Head of caudate nucleus (tissue), 42 donors: ENCODE measurements at regions not wholly inside any gene's neighbourhood (a gene's known extent, or its start where the extent isn't known, plus 50 kb on each side); places are given as distances from the start of the nearest gene placed in this dataset.
A peak's percentile ranks its signal among the peaks of the same experiment; 100 is the strongest.

ENCODE experiments used
- DNase-seq, 42 donors: peaks; one replicate each; pipeline versions ENCODE4 v3.0.0 to v3.0.0-alpha.2; 2020 to 2021; ENCODE audit warnings: mixed read lengths in 7 of 42
- intact Hi-C: fragments of 100-400 bp; cut with DNase I; formaldehyde crosslinking; loops from one replicate; pipeline ENCODE4 v1.15.0; 2022

GRCh38 chr10:93173967-93174845, 100.5 kb downstream of the CYP26A1 start:
- intact Hi-C loops: no loop called here
- DNase-seq: no peak

DNA sequence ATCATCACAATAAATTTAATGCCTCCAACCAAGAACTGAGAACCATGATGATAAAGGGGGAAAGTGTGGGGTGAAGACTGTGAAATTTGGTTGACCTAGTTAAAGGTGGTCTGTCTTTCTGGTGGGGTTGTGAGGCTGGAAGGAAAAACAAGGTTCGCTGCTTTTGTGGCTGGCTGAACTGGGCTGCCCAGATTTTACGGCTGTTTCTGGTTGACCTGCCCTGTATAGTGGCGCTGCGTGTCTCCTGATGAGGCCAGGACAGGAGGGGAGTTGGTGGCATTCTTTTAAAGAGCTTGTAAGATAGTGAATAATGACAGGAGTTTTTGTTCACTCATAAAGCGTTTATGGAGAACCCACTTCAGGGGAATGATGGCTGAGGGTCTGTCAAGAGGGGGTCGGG, 101.8 kb downstream of the CYP26A1 start:
- intact Hi-C loops: no loop called here
- no peak for DNase-seq

- intact Hi-C loops: no loop called here
Measured at GRCh38 chr10:93177511-93177910, 103.8 kb downstream of the CYP26A1 start.

DNA sequence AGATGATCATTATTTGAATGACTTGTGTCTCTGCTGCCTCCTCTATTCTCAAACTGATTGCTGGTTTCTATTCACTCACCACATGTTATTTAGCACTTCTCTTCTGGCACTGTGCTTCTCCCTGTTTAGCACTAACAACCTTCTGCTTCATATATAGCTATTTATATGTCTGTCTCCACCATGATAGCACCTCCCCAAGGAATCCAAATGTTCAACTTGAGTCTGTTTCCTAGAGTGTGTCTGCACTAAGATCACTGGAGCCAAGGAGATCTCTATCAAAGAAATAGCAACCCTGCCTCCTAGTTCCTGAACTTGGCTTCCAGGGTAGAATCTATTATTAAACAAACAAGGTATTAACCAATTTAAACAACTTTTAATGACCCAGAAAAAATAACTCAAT, 104.5 kb downstream of the CYP26A1 start:
- no peak for DNase-seq
- intact Hi-C loops: no loop called here

More at GRCh38 chr10:93177511-93177910, 103.8 kb downstream of the CYP26A1 start:
- DNase-seq: no peak

GRCh38 chr10:93180482-93180931, 106.8 kb downstream of the CYP26A1 start:
- DNase-seq: no peak
- intact Hi-C loops: no loop called here

DNA sequence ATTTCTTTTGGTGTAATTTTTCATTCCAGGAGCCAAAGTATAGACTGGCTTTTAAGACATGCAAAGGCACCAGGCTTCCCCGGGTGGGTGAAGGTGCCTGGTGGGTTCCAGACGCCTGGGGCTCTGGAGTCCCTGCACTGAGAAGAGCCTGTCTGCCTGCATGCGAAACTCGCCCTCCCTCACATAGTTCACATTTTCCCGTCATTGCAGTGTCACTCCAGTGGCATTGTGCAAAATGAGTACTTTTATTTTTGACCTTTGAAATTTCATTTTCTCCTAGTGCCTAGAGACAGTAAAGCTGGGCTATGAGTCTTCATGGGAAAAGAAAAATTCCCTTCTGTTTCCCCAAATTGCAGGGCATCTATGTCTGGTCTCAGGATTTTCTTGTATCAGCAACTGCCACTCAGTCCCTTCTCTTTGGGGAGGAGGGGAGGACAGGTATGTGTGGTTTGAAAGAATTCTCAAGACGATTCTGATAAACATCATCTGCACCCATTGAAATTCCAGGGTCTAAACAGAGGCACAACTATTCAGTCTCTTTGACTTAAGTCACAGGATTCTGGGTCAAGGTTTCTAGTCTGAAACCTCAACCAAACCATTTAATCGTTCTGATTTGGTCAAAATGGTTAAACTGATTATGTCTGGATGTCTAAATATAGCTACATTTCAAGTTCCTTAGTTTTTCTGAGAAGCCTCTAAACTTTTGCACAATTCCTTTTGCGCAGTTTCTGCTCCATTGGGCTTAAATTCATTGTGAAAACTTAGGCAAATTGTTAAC, 107.8 kb downstream of the CYP26A1 start:
- no peak for DNase-seq
- intact Hi-C loops: no loop called here

DNA sequence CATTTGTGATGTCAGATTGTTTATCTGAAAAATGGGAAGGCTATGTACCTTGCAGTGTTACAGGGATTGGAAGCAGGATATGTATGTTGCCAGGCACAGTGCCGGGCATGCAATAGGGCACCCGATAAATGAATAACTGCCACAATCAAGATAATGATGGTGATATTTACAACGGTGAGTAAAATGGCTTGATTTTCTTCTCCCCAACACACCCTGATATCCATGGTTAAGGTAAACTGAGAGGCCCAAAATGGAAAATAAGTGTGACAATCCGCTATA, 108.3 kb downstream of the CYP26A1 start:
- DNase-seq: no peak
- intact Hi-C loops: no loop called here

DNA sequence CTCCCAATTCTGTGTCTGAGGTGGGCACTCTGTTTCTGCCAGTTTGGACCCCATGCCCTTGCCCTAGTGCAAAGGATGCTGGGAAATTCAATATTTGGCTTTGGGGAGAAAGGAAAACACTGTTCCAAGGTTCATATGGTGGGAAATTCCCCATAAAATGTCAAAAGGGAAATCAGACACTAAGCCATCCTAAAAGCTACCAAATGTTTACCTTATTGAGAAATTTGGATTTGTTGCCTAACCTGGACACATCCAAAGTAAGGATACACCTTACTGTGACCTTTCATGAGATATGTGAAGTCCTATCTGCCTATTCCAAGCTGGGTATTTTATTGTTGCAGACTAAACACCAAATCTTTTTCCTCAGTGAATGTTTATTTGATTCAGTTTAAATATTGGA, 109.1 kb downstream of the CYP26A1 start:
- no peak for DNase-seq
- intact Hi-C loops: no loop called here

GRCh38 chr10:93186653-93187052, 113.0 kb downstream of the CYP26A1 start:
- intact Hi-C loops: no loop called here
- DNase-seq: no peak

- intact Hi-C loops: no loop called here
- DNase-seq: no peak
Measured at GRCh38 chr10:93189944-93190343, 116.3 kb downstream of the CYP26A1 start.

DNA sequence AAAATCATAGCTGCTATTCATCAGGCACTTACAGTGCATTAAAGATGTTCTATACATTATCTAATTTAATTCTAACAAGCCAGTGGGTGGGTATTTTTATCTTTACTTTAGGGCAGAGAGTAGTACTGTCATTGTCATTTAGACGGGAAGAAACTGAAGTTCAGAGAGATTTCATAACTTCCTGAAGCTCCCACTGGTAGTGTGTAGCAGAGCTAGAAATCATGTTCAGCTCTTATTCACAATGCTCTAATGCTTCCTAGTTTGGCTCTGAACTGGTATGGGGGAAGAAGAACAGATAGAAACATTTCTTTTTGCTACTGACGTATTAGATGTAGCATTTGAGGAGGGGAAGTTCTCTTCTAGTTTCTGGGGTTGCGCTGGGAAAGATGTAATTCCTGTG, 116.7 kb downstream of the CYP26A1 start:
- intact Hi-C loops: no loop called here
- DNase-seq: no peak

DNA sequence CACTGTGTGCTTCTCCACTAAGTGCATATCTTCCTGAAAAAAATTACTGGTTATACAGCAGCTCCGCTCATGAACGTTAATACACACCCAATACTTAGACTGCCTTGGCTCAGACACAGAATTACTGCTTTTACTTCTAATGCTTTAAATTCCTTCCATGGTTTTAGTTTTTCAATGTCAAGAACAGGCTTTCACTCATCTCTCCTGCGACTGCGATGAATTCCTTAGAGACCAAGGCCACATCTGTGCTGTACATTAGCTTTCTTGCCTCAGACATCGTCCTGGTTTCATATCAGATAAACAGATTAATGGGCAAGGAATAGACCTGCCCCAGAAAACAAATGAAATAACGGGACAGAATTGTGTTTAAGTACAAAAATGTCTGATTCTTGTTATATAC, 120.2 kb downstream of the CYP26A1 start:
- intact Hi-C loops: no loop called here
- no peak for DNase-seq

DNA sequence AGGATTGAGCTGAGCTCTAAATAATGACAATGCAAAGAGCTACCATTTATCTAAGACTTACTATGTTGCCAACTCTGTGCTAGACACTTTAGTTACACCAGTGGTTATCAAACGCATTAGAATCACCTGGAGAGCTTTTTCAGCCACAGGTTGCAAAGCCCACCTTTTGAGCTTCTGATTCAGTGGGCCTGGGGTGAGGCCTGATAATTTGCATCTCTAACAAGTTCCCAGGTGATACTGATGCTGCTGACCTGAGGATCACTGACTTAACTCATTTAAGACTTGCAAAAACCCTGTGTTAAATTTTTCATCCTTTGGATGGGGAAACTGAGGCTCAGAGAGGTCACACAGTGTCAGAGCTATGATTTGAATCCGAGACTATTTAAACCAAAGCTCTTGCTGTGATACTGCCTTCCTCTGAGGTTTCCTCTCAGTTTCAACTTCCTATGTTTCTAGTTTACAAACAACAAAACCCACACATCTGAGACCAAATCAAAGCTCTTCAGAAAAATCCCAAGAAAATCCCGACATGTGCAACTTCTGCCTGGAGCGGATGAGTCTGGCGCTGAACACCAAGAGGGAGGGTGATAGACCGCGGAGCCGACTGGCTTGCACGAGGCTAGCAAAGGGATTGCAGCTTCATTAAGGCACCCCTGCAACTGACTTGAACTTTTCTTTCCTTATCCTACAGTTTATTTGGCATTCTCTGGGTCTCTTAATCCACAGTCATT, 124.9 kb downstream of the CYP26A1 start:
- peak in 3 of 42 donors; percentile 14 to 26 (median 16) for DNase-seq
- intact Hi-C loops: no loop called here

GRCh38 chr10:93199191-93199751, 125.6 kb downstream of the CYP26A1 start:
- intact Hi-C loops: no loop called here
- DNase-seq: peak in 39 of 42 donors; percentile 8 to 66 (median 28)

DNA sequence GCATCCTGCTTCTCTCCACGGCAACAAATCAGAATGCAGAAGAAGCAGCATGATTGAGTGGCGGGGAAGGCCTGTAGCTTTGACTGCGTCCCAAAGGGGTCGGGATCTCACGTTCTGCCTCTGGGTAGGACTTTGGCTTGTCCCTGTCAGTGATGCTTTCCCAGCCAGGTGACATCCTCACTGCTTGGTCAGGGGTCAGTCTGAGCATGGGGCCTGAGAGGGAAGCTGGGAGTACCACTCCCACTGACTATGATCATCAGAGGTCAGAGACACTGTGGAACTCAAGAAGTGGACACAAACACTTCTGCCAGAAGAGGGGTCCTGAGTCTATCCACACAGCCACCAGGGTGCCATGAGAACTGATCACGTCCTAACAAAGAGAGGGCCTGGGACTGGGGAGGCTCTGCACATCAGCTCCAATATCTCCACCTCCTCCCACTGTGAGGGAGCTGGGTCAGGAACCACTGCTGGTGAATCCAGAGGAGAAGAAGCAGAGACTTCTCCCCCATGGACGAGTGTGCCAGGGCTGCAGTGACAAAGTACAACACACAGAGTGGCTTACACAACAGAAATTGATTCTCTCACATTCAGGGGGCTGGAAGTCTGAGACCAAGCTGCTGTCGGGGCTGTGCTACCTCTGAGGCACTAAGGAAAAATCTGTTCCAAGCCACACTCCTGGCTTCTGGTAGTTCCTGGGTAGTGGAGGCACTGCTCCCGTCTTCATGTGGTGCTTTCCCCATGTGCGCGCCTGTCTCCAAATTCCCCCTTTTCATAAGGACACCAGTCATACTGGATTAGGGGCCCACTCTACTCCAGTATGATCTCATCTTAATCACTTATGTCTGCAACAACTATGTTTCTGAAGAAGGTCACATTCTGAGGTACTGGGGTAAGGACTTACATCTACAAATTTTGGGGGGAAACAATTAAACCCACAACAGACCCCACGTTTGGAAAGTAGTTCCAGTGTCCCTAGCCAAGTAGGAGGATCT, 131.1 kb downstream of the CYP26A1 start:
- no peak for DNase-seq
- intact Hi-C loops: no loop called here

- intact Hi-C loops: no loop called here
- DNase-seq: no peak
Measured at GRCh38 chr10:93206652-93207051, 133.0 kb downstream of the CYP26A1 start.

DNA sequence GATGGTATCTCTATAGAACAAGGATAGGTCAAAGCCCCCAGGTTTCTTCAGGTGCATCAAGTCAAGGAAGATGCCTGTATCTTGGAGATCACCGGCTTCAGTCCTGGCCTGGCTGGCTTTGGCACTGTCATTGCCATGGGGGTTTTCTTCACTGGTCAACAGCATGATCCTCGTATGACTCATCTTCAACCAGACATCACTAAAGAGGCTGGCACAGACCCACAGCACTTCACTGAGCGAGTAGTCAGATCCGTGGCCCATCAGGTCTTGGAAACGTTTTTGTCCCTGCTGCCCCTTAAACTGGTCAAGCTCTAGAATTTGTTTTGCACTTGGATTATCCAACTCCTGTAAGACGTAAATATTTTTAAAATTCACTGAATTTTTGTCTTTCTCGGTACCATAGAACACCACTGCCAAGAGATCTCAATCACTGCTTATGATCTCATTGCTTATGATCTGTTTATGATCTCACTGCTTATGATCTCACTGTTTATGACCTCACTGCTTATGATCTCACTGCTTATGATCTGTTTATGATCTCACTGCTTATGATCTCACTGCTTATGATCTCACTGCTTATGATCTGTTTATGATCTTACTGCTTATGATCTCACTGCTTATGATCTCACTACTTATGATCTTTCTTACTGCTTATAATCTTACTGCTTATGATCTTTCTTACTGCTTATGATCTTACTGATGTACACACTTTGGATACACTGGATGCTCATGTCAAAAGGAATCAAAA, 135.2 kb downstream of the CYP26A1 start:
- DNase-seq: no peak
- intact Hi-C loops: no loop called here

DNA sequence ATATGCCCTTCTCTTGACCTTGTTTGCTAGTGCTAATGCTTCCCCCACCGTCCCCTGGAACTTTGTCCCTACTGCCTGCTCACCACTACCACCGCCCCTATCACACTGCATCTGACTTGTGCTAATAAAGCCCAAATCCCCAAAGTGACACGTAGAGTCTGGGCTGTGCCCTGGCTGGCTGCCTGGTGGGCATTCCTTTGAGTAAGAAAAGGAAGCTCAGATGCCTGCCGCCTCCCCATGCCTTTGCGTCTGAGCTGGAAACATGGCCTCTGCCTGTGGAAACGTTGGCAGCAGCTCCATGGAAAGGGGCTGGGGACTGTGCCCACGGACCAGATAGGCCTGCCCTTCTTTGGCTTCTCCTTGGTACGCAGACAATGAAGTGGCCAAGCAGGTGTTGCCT, 138.3 kb downstream of the CYP26A1 start:
- DNase-seq: no peak
- intact Hi-C loops: no loop called here
